Pancreas (tissue), 10 donors: ENCODE measurements at regions not wholly inside any gene's neighbourhood (a gene's known extent, or its start where the extent isn't known, plus 50 kb on each side); places are given as distances from the start of the nearest gene placed in this dataset.

Experiments used
- ATAC-seq, 4 donors: fragments of 200-7000 bp; cut with Tn5 transposase; one replicate each; pipeline versions ENCODE4 v1.8.0 to v1.9.1; 2020; ENCODE audit warnings: mild to moderate bottlenecking in 4 of 4, moderate library complexity in 4 of 4
- DNase-seq, 6 donors: peaks; one replicate each; pipeline ENCODE4 v3.0.0-alpha.2; 2020
- FAIRE-seq: peaks from 2 replicates; lab custom pipeline; 2012; peaks lifted over from hg19 to GRCh38; lab: Jason Lieb, UNC
- H3K27ac ChIP-seq, 4 donors: fragments of 200-600 bp; sonication (generic); 1 replicate in 3 of 4; 2 replicates in 1 of 4; pipeline versions ENCODE4 v1.5.0 to v1.8.0; 2020
- H3K27me3 ChIP-seq, 4 donors: fragments of 200-600 bp; one replicate each; pipeline ENCODE4 v1.8.0; 2021
- H3K36me3 ChIP-seq, 3 donors: fragments of 200-600 bp; sonication (generic) in 1 of 3; one replicate each; pipeline versions ENCODE4 v1.5.0 to v1.8.0; 2020 to 2021
- H3K4me1 ChIP-seq, 3 donors: fragments of 200-600 bp; one replicate each; pipeline ENCODE4 v1.8.0; 2021
- H3K4me3 ChIP-seq, 4 donors: fragments of 200-600 bp; sonication (generic) in 2 of 4; one replicate each; pipeline versions ENCODE4 v1.5.0 to v1.8.0; 2020 to 2021
- H3K9me3 ChIP-seq, 4 donors: fragments of 200-600 bp; one replicate each; pipeline ENCODE4 v1.8.0; 2021
- CTCF ChIP-seq, 4 donors: fragments of 200-600 bp; sonication (generic) in 3 of 4; IDR thresholded peaks; one replicate each; pipeline versions ENCODE4 v1.5.0 to v1.8.0; 2021; ENCODE audit warnings: antibody characterized with exemption in 4 of 4
- WGBS, 2 donors: extraction: QIAGEN DNeasy Blood & Tissue Kit; methylation state at CpG; one replicate each; pipeline ENCODE4 v1.1.7; 2013; 5-methylcytosine and 5-hydroxymethylcytosine counted together
- intact Hi-C, 3 donors: fragments of 100-400 bp; cut with DNase I; formaldehyde crosslinking; loops; one replicate each; pipeline versions ENCODE4 v1.11.1 to v1.14.2; 2022
- donor health status: healthy with polysubstance abuse.
- donor health status: DM: no; HTN: no; CAD: no; lungs with moderate emphysema.
- donor health status: DM: no; HTN: no; CAD: no.
- donor health status: control.
- donor health status: control.
- donor health status: Bipolar disorder and iron deficiency.
- donor health status: DM: yes; HTN: yes; CAD: no.
- donor health status: DM: no; HTN: no; CAD: no.
- donor health status: DM: no; HTN: no; CAD: no.
- donor health status: DM: yes; HTN: yes; CAD: no.

GRCh38 chr19:31664096-31664495, 314.9 kb upstream of the TSHZ3 start:
- DNase-seq (no peak), FAIRE-seq (no peak), ATAC-seq (no peak)
- no peaks in the 10 kb centered on the region for H3K4me1 ChIP-seq
- H3K9me3 ChIP-seq = no peaks in the 10 kb centered on the region
- intact Hi-C loops = no loop called here
- no peak for TF ChIP-seq CTCF (IDR thresholded peaks at IDR 0.05)
- H3K4me3 ChIP-seq = no peak overlapping the region
- WGBS, 2 donors = 77 to 83% methylated on average over 7 of the region's 7 CpGs
- H3K27me3 ChIP-seq = no peaks in the 10 kb centered on the region
- H3K36me3 ChIP-seq = no peaks in the 10 kb centered on the region
- H3K27ac ChIP-seq = no peak overlapping the region

GRCh38 chr19:31664997-31665396, 315.8 kb upstream of the TSHZ3 start:
- intact Hi-C loops = no loop called here
- WGBS, 2 donors = 59 to 77% methylated on average over 6 of the region's 6 CpGs

GRCh38 chr19:31666126-31666525, 316.9 kb upstream of the TSHZ3 start:
- no peak for TF ChIP-seq CTCF (IDR thresholded peaks at IDR 0.05)
- no peak for FAIRE-seq

More at GRCh38 chr19:31664997-31665396, 315.8 kb upstream of the TSHZ3 start:
- no peak overlapping the region for H3K27ac ChIP-seq
- TF ChIP-seq CTCF (IDR thresholded peaks at IDR 0.05) = no peak
- H3K4me1 ChIP-seq = no peaks in the 10 kb centered on the region
- FAIRE-seq = no peak
- H3K4me3 ChIP-seq = no peak overlapping the region
- H3K27me3 ChIP-seq = no peaks in the 10 kb centered on the region
- no peaks in the 10 kb centered on the region for H3K9me3 ChIP-seq
- H3K36me3 ChIP-seq = no peaks in the 10 kb centered on the region
- no peak for ATAC-seq
- DNase-seq = no peak

GRCh38 chr19:31667106-31667505, 317.9 kb upstream of the TSHZ3 start:
- no peaks in the 10 kb centered on the region for H3K9me3 ChIP-seq
- no peak for FAIRE-seq

More at GRCh38 chr19:31666126-31666525, 316.9 kb upstream of the TSHZ3 start:
- ATAC-seq (no peak), DNase-seq (no peak)
- no peaks in the 10 kb centered on the region for H3K27me3 ChIP-seq
- no peaks in the 10 kb centered on the region for H3K9me3 ChIP-seq
- no peak overlapping the region for H3K4me3 ChIP-seq
- H3K36me3 ChIP-seq = no peaks in the 10 kb centered on the region
- WGBS, 2 donors = 42 to 58% methylated on average over 3 of the region's 3 CpGs
- H3K27ac ChIP-seq = no peak overlapping the region
- no peaks in the 10 kb centered on the region for H3K4me1 ChIP-seq
- intact Hi-C loops = no loop called here

More at GRCh38 chr19:31667106-31667505, 317.9 kb upstream of the TSHZ3 start:
- H3K27ac ChIP-seq = no peak overlapping the region
- no peaks in the 10 kb centered on the region for H3K36me3 ChIP-seq
- no peak for DNase-seq
- no peak for TF ChIP-seq CTCF (IDR thresholded peaks at IDR 0.05)
- no peaks in the 10 kb centered on the region for H3K4me1 ChIP-seq
- intact Hi-C loops = no loop called here
- no peaks in the 10 kb centered on the region for H3K27me3 ChIP-seq
- no peak overlapping the region for H3K4me3 ChIP-seq
- WGBS, 2 donors = 62 to 73% methylated on average over 4 of the region's 4 CpGs
- no peak for ATAC-seq
